HG02870 (cell line): ENCODE measurements at regions not wholly inside any gene's neighbourhood (a gene's known extent, or its start where the extent isn't known, plus 50 kb on each side); places are given as distances from the start of the nearest gene placed in this dataset.
"Not testable (repeated sequence)": the region's sequence is repeated elsewhere in the genome, so short reads cannot be mapped to it uniquely, and the experiment has no call there.

ENCODE experiments used
- ATAC-seq: cut with Tn5 transposase; IDR thresholded peaks from one replicate; pipeline ENCODE4 v1.9.1; 2021; ENCODE audit warnings: mild to moderate bottlenecking, moderate library complexity; ENCODE audit not compliant: unreplicated experiment

GRCh38 chr16:58863761-58864160 lies 129.6 kb upstream of the GOT2 start:
- ATAC-seq: no peak

GRCh38 chr16:58863042-58863441 lies 128.9 kb upstream of the GOT2 start:
- no peak for ATAC-seq

GRCh38 chr16:58862334-58863021 lies 128.4 kb upstream of the GOT2 start:
- no peak for ATAC-seq

- ATAC-seq: no peak
Measured at GRCh38 chr16:58859958-58860669, 126.0 kb upstream of the GOT2 start.

- not testable (repeated sequence) for ATAC-seq
Measured at GRCh38 chr16:58858577-58858976, 124.5 kb upstream of the GOT2 start.

GRCh38 chr16:58855291-58855863 lies 121.3 kb upstream of the GOT2 start:
- ATAC-seq: no peak

- peak; percentile 58 for ATAC-seq
Measured at GRCh38 chr16:58853854-58854791, 120.0 kb upstream of the GOT2 start.

GRCh38 chr16:58850678-58851020 lies 116.5 kb upstream of the GOT2 start:
- ATAC-seq: no peak

- ATAC-seq: no peak
Measured at GRCh38 chr16:58850019-58850677, 116.0 kb upstream of the GOT2 start.

- no peak for ATAC-seq
Measured at GRCh38 chr16:58848662-58849002, 114.5 kb upstream of the GOT2 start.

- no peak for ATAC-seq
Measured at GRCh38 chr16:58847902-58848661, 114.0 kb upstream of the GOT2 start.

- ATAC-seq: not testable (repeated sequence)
Measured at GRCh38 chr16:58846226-58846625, 112.1 kb upstream of the GOT2 start.

GRCh38 chr16:58843675-58844074 lies 109.6 kb upstream of the GOT2 start:
- peak; percentile 51 for ATAC-seq

GRCh38 chr16:58842746-58843145 lies 108.6 kb upstream of the GOT2 start:
- no peak for ATAC-seq

- ATAC-seq: no peak
Measured at GRCh38 chr16:58842156-58842555, 108.0 kb upstream of the GOT2 start.

- ATAC-seq: no peak
Measured at GRCh38 chr16:58837950-58838349, 103.8 kb upstream of the GOT2 start.

GRCh38 chr16:58836427-58836826 lies 102.3 kb upstream of the GOT2 start:
- no peak for ATAC-seq

GRCh38 chr16:58832386-58832895 lies 98.3 kb upstream of the GOT2 start:
- ATAC-seq: no peak

- ATAC-seq: no peak
Measured at GRCh38 chr16:58831386-58831785, 97.3 kb upstream of the GOT2 start.
